WERI-Rb-1 (cell line): ENCODE measurements at regions not wholly inside any gene's neighbourhood (a gene's known extent, or its start where the extent isn't known, plus 50 kb on each side); places are given as distances from the start of the nearest gene placed in this dataset.
"Not testable (repeated sequence)": the region's sequence is repeated elsewhere in the genome, so short reads cannot be mapped to it uniquely, and the experiment has no call there.

ENCODE experiments used
- DNase-seq: peaks from one replicate; pipeline ENCODE4 v3.0.0-alpha.2; 2020
- H3K27ac ChIP-seq: fragments of 250-450 bp; sonication (Bioruptor Pico); 2 replicates; pipeline ENCODE4 v1.5.1; 2020; ENCODE audit warnings: mild to moderate bottlenecking, moderate library complexity
- H3K27me3 ChIP-seq: fragments of 250-450 bp; sonication (Bioruptor Pico); 2 replicates; pipeline ENCODE4 v1.5.1; 2021; ENCODE audit warnings: mild to moderate bottlenecking, low read depth, moderate library complexity; ENCODE audit not compliant: insufficient read depth, severe bottlenecking
- H3K36me3 ChIP-seq: fragments of 250-450 bp; sonication (Bioruptor Pico); 2 replicates; pipeline ENCODE4 v1.5.1; 2020; ENCODE audit warnings: mild to moderate bottlenecking, moderate library complexity
- H3K4me3 ChIP-seq: 2 replicates; pipeline ENCODE4 v1.5.1; 2011; ENCODE audit warnings: low read depth, mild to moderate bottlenecking, control low read depth, low read length
- H3K9me3 ChIP-seq: fragments of 250-450 bp; sonication (Bioruptor Pico); 2 replicates; pipeline ENCODE4 v1.5.1; 2021; ENCODE audit warnings: mild to moderate bottlenecking, moderate library complexity; ENCODE audit not compliant: severe bottlenecking
- TF ChIP-seq, protein P1 (sequence below): IDR thresholded peaks from 2 replicates; pipeline ENCODE4 v1.5.1; 2011; ENCODE audit warnings: low read depth, mild to moderate bottlenecking, control low read depth, inconsistent platforms, low read length

DNA sequence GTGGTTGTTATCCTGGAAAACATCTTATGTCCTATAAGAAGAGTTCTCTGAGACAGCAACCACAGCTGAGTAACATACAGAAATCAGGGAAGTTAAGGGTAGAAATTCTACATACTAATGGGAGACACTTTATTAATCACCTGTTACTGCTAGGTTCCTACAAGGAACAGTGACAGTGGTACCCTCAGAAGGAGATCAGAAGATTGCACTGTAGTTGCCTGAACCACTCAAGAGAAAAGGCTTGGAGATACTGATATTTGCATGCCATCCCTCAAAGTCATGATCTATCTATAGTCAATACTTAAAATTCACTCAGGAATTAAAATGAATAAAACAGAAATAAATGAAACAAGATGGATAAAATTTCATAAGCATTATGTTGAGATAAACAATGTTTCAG, 136.0 kb downstream of the LMLN start:
- DNase-seq, result no peak
- H3K27ac ChIP-seq, result no peak overlapping the region
- TF ChIP-seq, protein P1, sequence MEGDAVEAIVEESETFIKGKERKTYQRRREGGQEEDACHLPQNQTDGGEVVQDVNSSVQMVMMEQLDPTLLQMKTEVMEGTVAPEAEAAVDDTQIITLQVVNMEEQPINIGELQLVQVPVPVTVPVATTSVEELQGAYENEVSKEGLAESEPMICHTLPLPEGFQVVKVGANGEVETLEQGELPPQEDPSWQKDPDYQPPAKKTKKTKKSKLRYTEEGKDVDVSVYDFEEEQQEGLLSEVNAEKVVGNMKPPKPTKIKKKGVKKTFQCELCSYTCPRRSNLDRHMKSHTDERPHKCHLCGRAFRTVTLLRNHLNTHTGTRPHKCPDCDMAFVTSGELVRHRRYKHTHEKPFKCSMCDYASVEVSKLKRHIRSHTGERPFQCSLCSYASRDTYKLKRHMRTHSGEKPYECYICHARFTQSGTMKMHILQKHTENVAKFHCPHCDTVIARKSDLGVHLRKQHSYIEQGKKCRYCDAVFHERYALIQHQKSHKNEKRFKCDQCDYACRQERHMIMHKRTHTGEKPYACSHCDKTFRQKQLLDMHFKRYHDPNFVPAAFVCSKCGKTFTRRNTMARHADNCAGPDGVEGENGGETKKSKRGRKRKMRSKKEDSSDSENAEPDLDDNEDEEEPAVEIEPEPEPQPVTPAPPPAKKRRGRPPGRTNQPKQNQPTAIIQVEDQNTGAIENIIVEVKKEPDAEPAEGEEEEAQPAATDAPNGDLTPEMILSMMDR, result no peak
- H3K27me3 ChIP-seq, result no peaks in the 10 kb centered on the region
- no peaks in the 10 kb centered on the region for H3K9me3 ChIP-seq
- no peak overlapping the region for H3K4me3 ChIP-seq
- no peaks in the 10 kb centered on the region for H3K36me3 ChIP-seq

DNA sequence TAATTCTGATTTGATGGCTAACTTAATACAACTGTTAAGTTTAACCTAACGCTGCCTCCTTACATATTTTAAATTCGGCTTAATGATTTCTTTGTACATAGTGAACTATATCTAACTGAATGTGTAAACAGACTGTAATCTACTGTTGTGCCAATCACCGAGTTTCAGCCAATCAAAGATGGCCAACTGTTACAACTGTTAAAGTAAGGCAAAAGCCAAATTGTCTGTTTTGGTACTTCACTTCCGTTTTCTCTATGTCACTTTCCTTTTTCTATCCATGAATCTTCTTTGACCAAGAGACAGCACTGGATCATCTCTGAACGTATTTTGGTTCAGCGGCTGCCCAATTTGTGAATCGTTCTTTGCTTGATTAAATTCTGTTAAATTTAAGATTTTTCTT, 137.0 kb downstream of the LMLN start:
- Histone ChIP-seq H3K27me3 (no peaks in the 10 kb centered on the region), H3K4me3 (no peak overlapping the region), H3K9me3 (no peaks in the 10 kb centered on the region), H3K36me3 (no peaks in the 10 kb centered on the region), H3K27ac (no peak overlapping the region)
- TF ChIP-seq, protein P1, result no peak
- DNase-seq, result no peak

- H3K9me3 ChIP-seq, DNase-seq, H3K27ac ChIP-seq, H3K4me3 ChIP-seq, H3K27me3 ChIP-seq, H3K36me3 ChIP-seq: not testable (repeated sequence)
Measured at GRCh38 chr3:198098661-198099081, 138.7 kb downstream of the LMLN start.

GRCh38 chr3:198103070-198103469, 143.1 kb downstream of the LMLN start:
- not testable (repeated sequence) for H3K36me3 ChIP-seq, H3K27ac ChIP-seq, H3K9me3 ChIP-seq, H3K27me3 ChIP-seq, DNase-seq, H3K4me3 ChIP-seq

- Histone ChIP-seq H3K27ac (no peak overlapping the region), H3K9me3 (no peaks in the 10 kb centered on the region), H3K36me3 (no peaks in the 10 kb centered on the region), H3K4me3 (no peak overlapping the region), H3K27me3 (no peaks in the 10 kb centered on the region)
- no peak for DNase-seq
- TF ChIP-seq, protein P1, result no peak
Measured at GRCh38 chr3:198106265-198106664, 146.2 kb downstream of the LMLN start.

- DNase-seq, result no peak
- Histone ChIP-seq H3K9me3 (no peaks in the 10 kb centered on the region), H3K4me3 (no peak overlapping the region), H3K27ac (no peak overlapping the region), H3K27me3 (no peaks in the 10 kb centered on the region), H3K36me3 (no peaks in the 10 kb centered on the region)
- TF ChIP-seq, protein P1, result no peak
Measured at GRCh38 chr3:198107840-198108734, 148.1 kb downstream of the LMLN start.

DNA sequence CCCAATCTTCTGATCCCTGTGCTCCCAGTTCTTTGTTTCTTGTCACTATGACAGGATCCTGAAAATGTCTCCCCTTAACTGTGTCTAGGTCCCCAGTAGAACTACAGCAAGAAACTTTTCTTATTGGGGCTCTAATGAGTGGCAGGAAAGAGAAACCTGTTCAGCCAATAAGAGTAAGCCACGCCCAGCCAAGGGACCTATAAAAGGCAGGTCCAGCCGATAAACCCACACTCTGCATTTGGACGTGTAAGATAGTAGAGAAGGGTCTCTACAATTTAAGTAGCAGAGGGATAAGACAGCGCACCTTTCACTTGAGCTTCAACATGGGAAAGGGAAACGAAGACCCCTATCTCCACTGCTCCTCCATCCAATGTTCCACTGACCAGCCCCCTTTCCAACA, 149.9 kb downstream of the LMLN start:
- Histone ChIP-seq H3K27ac (no peak overlapping the region), H3K4me3 (no peak overlapping the region), H3K27me3 (no peaks in the 10 kb centered on the region), H3K36me3 (no peaks in the 10 kb centered on the region), H3K9me3 (no peaks in the 10 kb centered on the region)
- TF ChIP-seq, protein P1, result no peak
- DNase-seq, result no peak
